ENCODE measurements at regions not wholly inside any gene's neighbourhood (a gene's known extent, or its start where the extent isn't known, plus 50 kb on each side); places are given as distances from the start of the nearest gene placed in this dataset.

DNA sequence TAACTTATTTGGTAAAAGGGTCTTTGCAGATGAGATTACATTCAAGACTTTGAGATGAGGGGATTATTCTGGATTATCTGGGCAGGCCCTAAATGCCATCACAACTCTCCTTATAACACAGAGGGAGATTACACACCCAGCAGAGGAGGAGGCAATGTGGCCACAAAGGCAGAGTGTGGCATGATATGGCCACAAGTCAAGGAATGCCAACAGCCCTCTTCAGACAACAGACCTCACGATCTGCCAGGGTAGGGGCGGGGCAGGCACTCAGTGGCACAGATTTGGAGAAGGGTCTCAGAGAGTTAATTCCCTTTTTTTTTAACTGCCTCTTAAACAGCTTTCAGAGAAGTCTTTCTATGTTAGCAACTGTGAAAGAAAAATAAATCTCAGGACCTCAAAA lies 96.9 kb downstream of the CYP26B1 start (continued):
- TF ChIP-seq, protein P1, sequence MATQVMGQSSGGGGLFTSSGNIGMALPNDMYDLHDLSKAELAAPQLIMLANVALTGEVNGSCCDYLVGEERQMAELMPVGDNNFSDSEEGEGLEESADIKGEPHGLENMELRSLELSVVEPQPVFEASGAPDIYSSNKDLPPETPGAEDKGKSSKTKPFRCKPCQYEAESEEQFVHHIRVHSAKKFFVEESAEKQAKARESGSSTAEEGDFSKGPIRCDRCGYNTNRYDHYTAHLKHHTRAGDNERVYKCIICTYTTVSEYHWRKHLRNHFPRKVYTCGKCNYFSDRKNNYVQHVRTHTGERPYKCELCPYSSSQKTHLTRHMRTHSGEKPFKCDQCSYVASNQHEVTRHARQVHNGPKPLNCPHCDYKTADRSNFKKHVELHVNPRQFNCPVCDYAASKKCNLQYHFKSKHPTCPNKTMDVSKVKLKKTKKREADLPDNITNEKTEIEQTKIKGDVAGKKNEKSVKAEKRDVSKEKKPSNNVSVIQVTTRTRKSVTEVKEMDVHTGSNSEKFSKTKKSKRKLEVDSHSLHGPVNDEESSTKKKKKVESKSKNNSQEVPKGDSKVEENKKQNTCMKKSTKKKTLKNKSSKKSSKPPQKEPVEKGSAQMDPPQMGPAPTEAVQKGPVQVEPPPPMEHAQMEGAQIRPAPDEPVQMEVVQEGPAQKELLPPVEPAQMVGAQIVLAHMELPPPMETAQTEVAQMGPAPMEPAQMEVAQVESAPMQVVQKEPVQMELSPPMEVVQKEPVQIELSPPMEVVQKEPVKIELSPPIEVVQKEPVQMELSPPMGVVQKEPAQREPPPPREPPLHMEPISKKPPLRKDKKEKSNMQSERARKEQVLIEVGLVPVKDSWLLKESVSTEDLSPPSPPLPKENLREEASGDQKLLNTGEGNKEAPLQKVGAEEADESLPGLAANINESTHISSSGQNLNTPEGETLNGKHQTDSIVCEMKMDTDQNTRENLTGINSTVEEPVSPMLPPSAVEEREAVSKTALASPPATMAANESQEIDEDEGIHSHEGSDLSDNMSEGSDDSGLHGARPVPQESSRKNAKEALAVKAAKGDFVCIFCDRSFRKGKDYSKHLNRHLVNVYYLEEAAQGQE (IDR thresholded peaks at IDR 0.05; ENCODE audit: low read depth, low read length): no peak
- TF ChIP-seq FOXM1 (IDR thresholded peaks at IDR 0.05; ENCODE audit: low read depth) (no peak), GATA2 (CRISPR knock-in tag; IDR thresholded peaks at IDR 0.05) (no peak), SMC3 (IDR thresholded peaks at IDR 0.05; ENCODE audit: low read depth, low read length) (no peak), MXI1 (IDR thresholded peaks at IDR 0.05; ENCODE audit: low read depth, low read length) (no peak)

- TF ChIP-seq EP300 (IDR thresholded peaks at IDR 0.05; ENCODE audit: borderline replicate concordance in 1 of 2, low read depth in 1 of 2, low read length in 1 of 2) (no peak), EZH2phosphoT487 (IDR thresholded peaks at IDR 0.05; ENCODE audit: borderline replicate concordance, low read depth) (no peak), TEAD4 (IDR thresholded peaks at IDR 0.05; ENCODE audit: borderline replicate concordance, insufficient read depth) (no peak), FOXJ3 (CRISPR knock-in tag; IDR thresholded peaks at IDR 0.05) (no peak), SIN3A (IDR thresholded peaks at IDR 0.05; ENCODE audit: borderline replicate concordance, low read depth, low read length) (no peak), JUND (IDR thresholded peaks at IDR 0.05) (no peak), MEF2A (IDR thresholded peaks at IDR 0.05; ENCODE audit: borderline replicate concordance, low read depth) (no peak), GATA2 (CRISPR knock-in tag; IDR thresholded peaks at IDR 0.05) (no peak), SMC3 (IDR thresholded peaks at IDR 0.05; ENCODE audit: low read depth, low read length) (no peak), ZBTB33 (IDR thresholded peaks at IDR 0.05; ENCODE audit: borderline replicate concordance, low read depth) (no peak), RCOR1 (IDR thresholded peaks at IDR 0.05; ENCODE audit: low read length) (no peak), NFIC (IDR thresholded peaks at IDR 0.05; ENCODE audit: borderline replicate concordance) (no peak), USF1 (IDR thresholded peaks at IDR 0.05; ENCODE audit: borderline replicate concordance, low read depth) (no peak)
- TF ChIP-seq, protein P2, sequence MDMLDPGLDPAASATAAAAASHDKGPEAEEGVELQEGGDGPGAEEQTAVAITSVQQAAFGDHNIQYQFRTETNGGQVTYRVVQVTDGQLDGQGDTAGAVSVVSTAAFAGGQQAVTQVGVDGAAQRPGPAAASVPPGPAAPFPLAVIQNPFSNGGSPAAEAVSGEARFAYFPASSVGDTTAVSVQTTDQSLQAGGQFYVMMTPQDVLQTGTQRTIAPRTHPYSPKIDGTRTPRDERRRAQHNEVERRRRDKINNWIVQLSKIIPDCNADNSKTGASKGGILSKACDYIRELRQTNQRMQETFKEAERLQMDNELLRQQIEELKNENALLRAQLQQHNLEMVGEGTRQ (IDR thresholded peaks at IDR 0.05; ENCODE audit: borderline replicate concordance, low read depth, low read length): no peak
- TF ChIP-seq, protein P3, sequence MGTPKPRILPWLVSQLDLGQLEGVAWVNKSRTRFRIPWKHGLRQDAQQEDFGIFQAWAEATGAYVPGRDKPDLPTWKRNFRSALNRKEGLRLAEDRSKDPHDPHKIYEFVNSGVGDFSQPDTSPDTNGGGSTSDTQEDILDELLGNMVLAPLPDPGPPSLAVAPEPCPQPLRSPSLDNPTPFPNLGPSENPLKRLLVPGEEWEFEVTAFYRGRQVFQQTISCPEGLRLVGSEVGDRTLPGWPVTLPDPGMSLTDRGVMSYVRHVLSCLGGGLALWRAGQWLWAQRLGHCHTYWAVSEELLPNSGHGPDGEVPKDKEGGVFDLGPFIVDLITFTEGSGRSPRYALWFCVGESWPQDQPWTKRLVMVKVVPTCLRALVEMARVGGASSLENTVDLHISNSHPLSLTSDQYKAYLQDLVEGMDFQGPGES (IDR thresholded peaks at IDR 0.05; ENCODE audit: low read depth, low read length): no peak
- TF ChIP-seq, protein P1 (IDR thresholded peaks at IDR 0.05; ENCODE audit: low read depth, low read length): no peak
These were observed 98.7 kb downstream of the CYP26B1 start for GRCh38 chr2:72048881-72049477.

More at GRCh38 chr2:72048881-72049477, 98.7 kb downstream of the CYP26B1 start:
- Histone ChIP-seq H2AFZ (ENCODE audit: low read depth) (no peak overlapping the region), H3F3A (replicated peaks; ENCODE audit: insufficient read depth) (no peaks in the 10 kb centered on the region), H3K9ac (no peak overlapping the region), H3K9me3 (peaks cover 15% of the 10 kb centered on the region; the same call in 1 of the 2 replicates), H3K4me2 (no peak overlapping the region), H3K36me3 (replicated peaks in 1 of 2; ENCODE audit: control insufficient read depth in 1 of 2, insufficient read depth in 2 of 2, low read length in 1 of 2) (no peaks in the 10 kb centered on the region), H3K9me2 (no peaks in the 10 kb centered on the region), H3K27ac (ENCODE audit: low read depth in 2 of 2, low read length in 1 of 2) (no peak overlapping the region), H4K20me1 (ENCODE audit: insufficient read depth) (no peaks in the 10 kb centered on the region), H3K79me2 (ENCODE audit: insufficient read depth) (no peaks in the 10 kb centered on the region), H3K27me3 (ENCODE audit: insufficient read depth) (no peaks in the 10 kb centered on the region), H3K4me1 (ENCODE audit: control insufficient read depth in 1 of 2, insufficient read depth in 2 of 2, low read depth in 1 of 2, low read length in 1 of 2) (no peaks in the 10 kb centered on the region), H3K4me3 (ENCODE audit: low read depth in 2 of 2, low read length in 1 of 2) (no peak overlapping the region)
- POLR2A ChIA-PET: no interaction called here
- CTCF ChIA-PET: no interaction called here
- DNase-seq: no peak

Data from SK-N-SH (cell line).